Fibroblast of skin of back (primary cell): ENCODE measurements at regions not wholly inside any gene's neighbourhood (a gene's known extent, or its start where the extent isn't known, plus 50 kb on each side); places are given as distances from the start of the nearest gene placed in this dataset.

Experiments used
- DNase-seq: peaks from one replicate; pipeline ENCODE4 v3.0.0-alpha.2; 2013

DNA sequence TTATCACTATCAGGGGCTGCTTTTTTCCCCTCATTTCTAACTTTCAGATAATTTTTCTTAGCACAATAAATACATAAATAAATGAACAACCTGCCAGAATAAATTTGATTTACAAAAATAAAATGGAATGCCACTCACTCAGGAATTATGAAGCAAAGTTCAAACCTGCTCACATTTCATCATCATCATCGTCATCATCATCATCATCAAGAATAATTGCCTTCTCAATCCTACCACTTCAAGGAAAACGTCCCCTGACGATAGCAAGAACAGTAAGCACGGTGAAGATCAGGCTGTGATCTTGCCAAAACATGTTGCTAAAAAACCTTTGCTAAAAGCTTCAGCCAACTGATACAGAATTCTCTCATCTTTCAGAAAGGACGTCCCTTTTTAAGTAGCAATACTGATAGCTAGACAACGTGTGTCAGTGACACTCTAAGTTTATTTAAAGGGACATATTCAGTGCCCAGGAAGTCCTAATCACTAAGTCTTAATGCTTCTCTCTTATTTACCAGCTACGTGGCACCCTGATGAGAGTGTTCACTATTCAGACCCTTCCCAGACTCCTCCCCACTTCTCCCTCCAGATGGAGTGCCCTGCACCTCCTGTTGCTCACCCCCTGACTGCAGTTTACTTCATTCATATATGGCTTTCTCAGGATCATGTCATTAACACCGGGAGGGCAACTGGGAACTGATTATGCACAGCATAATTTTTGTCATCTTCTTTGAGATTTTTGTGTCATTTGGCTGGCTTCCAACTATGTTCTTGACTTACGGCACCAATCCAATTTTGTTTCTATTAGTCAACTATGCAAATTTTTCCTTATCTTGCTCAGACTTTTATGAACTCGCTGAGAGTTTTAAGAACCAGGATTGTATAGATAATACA, 200.1 kb upstream of the GUCY1A2 start:
- DNase-seq = no peak

DNA sequence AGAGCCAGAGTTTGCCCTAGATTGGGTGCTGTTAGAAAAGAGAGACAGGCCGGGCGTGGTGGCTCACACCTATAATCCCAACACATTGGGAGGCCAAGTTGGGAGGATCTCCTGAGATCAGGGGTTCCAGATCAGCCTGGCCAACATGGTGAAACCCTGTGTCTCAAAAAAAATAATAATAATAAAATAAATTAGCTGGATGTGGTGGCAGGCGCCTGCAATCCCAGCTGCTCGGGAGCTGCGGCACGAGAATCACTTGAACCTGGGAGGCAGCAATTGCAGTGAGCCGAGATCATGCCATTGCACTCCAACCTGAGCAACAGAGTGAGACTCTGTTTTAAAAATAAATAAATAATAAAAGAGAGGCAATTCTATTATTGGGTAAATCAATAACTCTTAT, 199.2 kb upstream of the GUCY1A2 start:
- no peak for DNase-seq

DNA sequence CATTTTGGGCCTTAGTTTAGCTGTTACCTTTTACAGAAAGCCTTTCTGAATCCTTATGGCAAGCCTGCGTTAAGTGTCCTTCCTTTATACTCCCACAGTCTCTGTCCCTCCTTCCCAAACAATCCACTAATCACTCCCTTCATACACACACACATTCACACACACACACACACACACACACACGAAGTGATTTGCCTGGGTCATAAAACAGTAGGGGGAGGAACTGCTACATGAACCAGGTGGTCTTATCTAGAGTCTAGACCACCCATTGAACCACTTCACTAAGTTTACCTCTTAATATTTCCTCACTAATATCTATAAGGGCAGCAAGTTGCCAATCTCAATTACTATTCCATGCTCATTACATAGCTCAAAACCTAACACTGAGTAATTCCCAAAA, 196.7 kb upstream of the GUCY1A2 start:
- no peak for DNase-seq

DNA sequence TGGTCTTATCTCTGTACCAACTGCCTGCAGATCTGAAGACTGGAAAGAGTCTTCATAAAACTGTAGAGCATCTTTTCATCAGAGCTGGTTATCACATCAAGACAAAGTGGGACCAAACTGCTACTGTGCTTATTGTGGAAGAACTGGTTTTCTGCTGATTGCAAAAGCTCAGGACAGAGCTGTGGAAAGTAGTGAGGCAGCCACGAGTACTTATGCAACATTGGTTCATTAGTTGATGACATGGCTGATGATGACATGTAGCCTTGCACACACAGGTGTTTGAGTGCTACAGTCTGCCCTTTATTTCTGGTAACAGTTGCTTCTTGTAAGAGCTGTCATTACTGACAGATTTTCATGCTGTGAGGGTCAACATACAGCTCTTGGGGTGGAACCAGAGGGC, 185.4 kb upstream of the GUCY1A2 start:
- DNase-seq = no peak

DNA sequence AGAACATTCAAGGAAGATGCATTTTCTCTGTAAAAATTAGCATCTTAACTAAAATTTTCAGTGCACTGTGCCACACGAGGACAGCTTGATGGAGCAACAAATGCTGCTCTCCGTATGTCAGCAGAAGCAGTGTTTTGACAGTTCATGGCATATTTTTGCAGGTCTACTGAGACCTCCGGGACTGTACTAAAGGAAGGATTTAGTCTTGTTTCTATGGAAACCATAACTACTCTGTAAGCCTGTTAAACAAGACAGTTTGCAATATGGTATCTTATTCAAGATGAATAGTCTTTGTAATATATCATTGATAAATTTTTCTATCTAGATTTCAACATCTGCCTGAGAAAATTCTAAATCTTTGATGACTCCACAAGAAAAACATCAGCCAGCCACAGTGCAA, 184.0 kb upstream of the GUCY1A2 start:
- DNase-seq = no peak

DNA sequence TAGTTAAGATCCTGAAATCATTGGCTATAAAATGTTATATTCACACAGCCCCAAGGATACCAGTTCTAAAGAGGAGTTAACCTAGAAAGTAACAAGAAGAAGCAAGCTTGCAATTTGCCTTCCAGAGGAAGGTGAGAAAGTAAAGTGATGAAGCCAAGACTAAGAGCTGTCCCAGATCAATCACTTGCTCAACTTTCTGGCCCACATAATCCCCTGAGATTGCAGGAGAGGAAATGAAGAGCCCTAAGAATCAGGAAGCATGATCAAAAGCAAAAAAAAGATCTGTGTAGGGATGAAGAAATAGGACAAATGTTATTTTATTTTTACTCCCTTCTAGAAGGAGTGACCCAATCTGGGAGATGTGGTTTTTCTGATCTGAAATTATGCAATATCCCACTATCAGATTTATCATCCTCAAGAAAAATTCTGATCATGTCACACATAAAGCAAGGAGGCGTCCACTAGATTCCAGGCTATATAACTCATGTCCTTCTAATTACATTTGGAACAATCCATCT, 180.3 kb upstream of the GUCY1A2 start:
- no peak for DNase-seq

DNA sequence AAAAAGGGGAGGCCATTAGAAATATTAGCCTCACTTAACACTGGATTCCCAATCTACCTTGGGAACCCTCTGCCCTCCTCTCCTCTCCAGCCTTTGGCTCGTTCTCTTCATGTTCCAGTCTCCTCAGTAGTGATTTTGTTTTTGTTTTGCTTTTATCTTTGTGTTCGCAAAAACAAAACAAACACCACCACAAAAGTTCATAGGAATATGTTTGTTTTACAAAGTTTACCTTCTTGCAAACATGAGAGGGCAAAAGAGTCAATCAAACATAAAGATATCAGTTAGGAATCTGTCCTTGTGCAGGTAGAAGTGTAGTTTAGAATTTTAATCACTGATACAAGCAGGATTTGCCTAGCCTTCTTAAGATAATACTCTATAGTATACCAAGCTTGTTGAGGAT, 179.7 kb upstream of the GUCY1A2 start:
- DNase-seq = no peak

DNA sequence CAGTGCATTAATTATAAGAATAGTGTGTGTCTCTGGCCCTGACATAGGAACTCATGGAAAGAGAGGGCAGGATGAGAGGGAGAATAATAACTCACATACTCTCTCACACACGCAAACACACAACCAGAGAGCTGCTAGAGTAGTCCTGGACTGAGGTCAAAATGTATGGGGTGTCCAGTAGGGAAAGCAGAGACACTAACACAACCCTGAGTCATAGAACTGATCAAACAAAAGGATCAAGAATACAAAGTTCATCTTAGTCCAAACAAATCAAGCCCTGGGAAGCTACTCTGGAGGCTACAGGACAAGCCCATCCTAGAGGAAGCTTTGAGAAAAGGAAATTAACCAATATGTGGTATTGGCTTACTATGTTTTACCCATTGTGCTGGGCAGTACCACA, 178.5 kb upstream of the GUCY1A2 start:
- no peak for DNase-seq

DNA sequence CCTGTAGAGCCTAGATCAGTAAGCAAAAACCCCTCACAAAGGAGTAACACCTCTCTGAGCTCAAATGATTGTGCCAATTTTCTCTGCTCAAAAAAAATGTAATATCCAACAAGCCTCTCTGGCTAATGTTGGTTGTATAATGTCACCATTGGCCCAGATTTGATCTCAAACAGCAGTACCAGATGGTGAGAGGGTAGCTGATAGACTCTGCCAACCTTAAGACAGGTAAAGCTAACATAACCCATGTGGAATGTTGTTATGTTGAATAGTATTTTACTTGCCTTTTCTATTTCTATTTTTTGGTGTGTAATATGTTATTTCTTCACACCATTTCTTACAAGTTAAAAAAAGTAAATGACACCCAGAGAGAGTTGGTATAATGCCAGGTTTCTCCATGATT, 166.7 kb upstream of the GUCY1A2 start:
- no peak for DNase-seq

DNA sequence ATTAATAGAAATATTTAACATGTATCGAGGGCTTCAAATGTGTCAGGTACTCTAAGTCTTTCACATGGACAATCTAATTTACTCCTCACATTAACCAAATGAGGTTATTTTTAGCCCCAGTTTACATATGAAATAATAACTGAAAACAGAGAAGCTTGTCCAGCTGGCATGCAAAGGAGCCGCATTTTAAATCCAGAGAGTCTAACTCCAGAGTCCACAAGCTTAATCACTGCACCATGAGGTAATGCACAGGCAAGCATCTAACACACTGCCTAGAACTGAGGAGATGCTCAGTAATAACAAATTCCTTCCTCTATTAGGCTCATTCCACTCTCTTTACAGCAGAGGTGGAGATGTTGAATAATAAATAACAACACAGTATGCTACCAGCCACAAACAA, 165.7 kb upstream of the GUCY1A2 start:
- no peak for DNase-seq

DNA sequence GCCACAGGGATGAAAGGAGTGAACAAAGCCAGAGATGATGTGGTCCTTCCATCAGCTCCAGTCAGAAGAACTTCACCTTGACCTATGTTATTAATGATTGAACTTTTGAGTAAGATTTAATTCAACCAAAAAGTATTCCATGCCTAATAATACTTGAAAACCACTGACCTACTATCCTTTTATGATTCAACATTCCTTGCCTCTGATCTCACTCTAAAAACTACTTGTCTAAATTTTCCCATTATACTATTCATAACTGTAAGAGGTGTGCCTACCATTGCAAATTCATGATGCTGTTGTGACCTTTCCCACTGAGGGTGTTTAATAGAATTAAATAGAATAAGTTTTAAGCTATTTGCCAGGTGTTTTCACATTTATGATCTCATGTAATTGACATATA, 164.7 kb upstream of the GUCY1A2 start:
- peak; percentile 2 for DNase-seq

DNA sequence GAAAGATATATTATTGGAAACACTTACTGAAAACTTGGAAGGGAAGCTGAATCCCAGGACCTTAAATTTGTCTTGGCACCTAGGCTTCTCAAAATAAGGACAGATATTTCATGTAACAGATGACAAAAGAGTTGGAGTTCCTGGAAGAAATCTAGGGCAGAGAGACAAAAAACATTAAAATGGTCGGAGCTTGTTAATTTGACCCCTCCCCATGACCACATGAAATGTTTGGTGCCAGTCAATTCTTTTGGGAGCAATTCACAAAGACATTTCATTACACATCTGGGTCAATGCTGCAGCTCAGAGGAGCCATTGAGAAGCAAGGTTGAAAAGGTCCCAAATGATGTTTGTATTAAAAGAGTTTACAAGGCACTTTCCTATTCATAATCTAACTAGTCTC, 162.0 kb upstream of the GUCY1A2 start:
- DNase-seq = no peak

DNA sequence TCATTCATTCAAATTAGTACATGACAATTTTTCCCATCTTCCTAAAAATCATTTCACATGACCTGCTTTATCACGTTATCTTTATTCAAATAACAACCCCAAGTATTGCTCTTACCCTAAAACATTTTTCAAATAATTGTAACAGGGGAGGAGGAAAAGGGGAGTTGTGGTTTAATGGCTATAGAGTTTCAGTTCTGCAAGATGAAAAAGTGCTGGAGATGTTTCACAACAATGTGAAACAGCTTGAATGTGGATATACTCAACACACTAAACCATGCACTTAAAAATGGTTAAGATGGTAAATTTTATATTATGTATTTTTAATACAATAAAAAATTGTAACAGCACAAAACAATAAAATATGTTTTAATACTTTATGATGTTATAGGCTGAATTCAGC, 161.6 kb upstream of the GUCY1A2 start:
- no peak for DNase-seq

DNA sequence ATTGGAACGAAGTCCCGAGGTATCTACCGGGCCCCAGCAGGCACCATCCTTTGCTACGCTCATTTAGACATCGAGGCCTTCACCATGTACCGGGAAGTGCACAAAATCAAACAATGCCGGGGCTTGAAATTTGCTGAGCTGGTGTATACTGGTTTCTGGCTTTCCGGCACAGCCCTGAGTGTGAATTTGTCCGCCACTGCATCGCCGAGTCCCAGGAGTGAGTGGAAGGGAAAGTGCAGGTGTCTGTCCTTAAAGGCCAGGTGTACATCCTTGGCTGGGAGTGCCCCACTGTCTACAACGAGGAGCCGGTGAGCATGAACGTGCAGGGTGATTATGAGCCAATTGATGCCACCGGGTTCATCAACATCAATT, 158.8 kb upstream of the GUCY1A2 start:
- DNase-seq = no peak

DNA sequence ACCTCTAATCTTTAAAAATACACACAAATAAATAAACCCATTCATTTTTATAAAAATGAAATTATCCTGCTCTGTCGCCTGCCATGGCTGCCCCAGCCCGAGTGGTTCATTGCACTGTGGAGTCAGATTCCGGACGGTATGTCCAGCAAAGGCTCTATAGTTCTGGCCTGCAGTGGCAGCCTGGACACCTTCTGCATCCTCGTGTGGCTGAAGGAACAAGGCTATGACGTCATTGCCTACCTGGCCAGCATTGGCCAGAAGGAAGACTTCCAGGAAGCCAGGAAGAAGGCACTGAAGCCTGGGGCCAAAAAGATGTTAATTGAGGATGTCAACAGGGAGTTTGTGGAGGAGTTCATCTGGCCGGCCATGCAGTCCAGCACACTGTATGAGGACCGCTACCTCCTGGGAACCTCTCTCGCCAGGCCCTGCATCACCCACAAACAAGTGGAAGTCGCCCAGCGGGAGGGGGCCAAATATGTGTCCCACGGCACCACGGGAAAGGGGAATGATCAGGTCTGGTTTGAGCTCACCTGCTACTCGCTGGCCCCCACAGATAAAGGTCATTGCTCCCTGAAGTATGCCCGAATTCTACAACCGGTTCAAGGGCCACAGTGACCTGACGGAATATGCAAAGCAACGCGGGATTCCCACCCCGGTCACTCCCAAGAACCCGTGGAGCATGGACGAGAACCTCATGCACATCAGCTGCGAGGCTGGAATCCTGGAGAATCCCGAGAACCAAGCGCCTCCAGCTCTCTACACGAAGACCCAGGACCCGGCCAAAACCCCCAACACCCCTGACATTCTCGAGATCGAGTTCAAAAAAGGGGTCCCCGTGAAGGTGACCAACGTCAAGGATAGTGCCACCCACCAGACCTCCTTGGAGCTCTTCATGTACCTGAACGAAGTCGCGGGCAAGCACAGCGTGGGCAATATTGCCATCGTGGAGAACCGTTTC, 158.2 kb upstream of the GUCY1A2 start:
- DNase-seq = no peak

DNA sequence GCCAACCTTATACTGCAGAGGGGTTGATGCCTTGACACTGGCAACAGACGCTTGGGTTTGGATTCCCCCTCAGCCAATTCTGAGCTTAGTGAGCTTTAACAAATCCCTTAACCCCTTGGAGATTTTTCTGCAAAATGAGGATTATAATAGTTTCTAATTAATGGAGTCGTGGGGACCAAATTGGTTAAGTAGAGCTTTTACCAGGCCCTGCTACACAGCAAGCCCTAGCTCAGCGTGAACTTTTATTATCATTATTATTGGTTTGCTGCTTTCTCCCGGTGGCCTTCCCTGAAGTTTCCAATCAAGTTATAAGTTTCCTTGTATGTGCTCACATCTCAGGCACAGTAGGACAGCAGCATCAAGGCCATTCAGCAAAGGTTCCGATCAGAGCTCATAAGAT, 156.6 kb upstream of the GUCY1A2 start:
- DNase-seq = no peak

DNA sequence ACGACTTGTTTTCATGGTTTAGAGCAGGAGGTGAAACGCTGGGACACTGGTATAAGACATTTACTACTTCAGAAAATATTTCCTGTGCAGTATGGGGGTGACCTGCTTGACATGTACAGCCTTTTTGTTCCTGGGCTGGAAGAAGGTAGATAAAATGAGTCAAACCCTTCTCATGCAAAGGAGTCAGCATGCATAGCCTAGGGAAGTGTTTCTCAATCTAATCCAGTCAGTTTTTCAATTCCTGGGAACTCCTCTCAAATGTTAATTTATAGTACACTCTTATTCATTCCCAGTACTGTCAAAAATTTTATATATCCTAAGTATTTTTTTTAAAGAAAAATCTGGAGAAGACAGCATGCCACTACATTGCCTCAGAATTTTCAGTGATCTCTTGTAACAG, 154.7 kb upstream of the GUCY1A2 start:
- DNase-seq = no peak

DNA sequence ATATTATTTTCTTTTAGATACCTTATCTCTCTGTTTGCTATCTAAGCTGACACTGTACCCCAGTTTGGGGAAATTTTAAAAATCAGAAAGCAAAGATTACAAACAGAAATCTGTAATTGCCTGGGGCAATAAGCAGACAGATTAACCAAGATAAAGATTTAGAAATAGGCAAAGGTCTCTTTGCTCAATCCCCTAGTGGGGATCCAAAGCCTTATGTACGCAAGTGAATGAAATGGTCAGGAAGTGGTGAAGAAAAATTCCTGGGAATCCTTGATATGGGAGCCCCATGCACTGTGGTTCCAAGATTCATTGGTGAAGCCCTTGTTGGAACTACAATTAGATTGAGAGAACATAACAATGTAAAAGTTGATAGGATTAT, 139.5 kb upstream of the GUCY1A2 start:
- no peak for DNase-seq

DNA sequence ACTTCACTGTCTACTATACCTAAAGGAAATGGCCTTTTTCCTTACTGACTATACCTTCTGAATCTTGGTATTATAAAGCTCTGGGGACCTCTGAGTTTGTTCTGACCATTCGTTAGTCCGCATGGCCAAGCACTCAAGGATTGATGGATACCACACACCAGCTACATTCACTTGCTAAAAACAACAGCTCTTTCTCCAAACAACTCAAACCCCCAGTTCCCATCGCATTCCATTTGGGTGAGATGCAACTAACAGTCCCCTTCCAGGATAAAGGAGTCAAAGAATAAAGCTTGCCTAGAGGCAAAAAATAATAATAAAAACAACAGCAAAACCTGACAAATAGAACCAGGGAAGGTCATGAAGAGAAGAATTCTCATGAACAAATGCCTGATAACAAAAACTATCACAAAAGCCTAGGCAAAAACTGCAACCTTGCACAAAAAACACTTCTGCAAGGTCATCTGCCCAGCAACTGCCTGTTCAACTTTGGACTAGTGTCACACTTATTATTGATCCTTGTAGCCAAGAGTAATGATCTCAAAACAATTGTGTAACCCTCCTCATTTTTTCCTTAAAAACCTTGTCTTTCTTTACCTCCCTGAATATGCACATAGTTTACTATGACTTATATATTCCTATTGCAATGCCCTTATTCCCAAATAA, 139.0 kb upstream of the GUCY1A2 start:
- no peak for DNase-seq

DNA sequence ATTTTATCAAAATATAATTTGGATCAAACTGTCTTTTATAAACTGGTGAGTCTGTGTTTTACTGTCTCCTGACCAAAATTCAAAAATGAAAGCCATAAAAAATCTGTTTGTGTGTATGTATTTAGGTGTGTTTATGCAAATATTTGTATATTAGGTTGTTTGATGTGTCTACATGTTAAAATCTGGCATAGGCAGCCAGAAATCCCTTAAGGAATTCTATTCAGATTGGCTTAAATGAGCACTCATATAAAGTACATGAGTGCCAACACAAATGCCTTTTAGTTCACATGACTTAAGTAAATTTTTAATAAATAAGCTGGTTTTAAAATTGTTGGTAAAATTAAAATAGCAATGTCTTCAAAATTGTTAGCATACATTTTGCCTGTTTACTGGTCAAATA, 133.3 kb upstream of the GUCY1A2 start:
- no peak for DNase-seq

DNA sequence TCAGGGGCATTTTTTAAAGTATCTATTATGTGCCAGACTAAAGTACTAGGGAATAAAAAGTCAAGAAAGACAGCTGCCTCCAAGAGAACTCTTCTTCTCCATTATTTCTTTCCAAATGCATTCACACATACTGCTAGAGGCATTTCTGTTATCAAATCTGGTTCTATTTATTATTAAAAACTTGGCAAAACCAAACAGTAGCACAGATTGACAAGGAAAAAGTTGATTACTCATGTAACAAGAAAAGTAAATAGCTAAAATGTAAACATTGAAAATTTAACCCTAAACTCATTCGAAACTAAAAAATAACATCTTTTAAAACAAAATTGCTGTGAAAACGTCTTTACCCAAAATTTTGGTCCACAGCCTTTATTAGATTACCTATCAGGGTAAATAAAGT, 132.9 kb upstream of the GUCY1A2 start:
- DNase-seq = no peak

DNA sequence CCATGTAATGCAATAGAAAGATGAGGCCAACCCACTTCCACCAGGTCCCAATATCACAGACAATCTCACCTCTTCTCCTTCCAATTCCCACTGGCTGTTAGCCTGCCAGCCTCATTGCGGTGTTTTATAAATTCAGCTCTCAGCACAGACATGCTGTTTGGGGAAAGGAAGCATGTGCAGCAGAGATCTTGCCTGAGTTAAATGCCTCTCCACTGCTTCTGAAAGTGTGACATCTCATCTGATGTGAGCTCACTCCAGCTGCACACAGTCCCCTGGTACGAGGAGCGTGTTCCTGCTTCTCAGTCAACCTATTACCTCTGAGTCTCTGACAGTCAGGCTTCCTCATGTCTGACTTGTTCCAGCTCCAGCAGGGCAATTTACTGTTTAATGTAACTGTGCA, 122.7 kb upstream of the GUCY1A2 start:
- DNase-seq = no peak

DNA sequence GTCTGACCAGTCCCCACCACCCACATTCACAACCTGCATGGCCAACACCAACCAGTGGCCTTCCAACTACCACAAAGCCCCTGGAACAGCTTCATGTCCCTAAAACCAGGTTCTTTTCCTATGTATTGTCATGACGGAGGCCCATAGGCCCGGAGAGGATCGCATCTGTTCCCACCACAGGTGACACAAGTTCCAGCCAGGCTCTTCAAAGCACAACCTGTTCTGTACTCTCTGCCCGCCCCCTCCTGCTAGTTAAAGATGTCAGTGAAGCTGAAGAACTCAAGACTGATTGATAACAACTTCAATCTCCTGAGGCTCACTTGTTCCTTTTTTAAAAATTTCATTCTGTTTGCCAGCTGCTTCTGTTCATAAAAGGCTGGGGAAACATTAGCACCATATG, 121.1 kb upstream of the GUCY1A2 start:
- DNase-seq = no peak
